ENCODE measurements at regions not wholly inside any gene's neighbourhood (a gene's known extent, or its start where the extent isn't known, plus 50 kb on each side); places are given as distances from the start of the nearest gene placed in this dataset.

DNA sequence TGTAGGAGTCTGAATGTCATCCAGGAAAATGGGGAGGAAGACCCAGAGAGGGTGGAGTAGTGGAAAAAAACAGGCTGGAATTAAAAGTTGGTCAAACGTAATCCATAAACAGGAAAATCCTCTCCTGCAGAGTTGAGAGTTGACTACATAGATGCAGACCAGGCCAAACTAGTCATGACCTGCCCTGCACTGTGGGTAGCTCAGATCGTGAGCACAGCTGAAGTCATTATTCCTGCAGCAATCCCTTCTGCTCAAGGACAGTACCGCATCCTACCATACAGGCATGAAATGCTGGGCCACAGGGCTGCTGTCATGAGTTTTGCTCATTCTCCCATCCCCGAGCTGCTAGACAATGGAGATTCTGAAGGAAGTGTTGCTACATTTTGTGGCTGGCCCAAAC is 352.2 kb downstream of the EN1 start (continued):
- TF ChIP-seq CEBPZ (IDR thresholded peaks at IDR 0.05; ENCODE audit: low read depth, low read length) (no peak), HDAC2 (IDR thresholded peaks at IDR 0.05) (no peak)

- in situ Hi-C loops (cut with MboI) = no loop called here
- no peak for ATAC-seq
- no peak for TF ChIP-seq YY1 (IDR thresholded peaks at IDR 0.05; ENCODE audit: low read depth, low read length)
- no peak for TF ChIP-seq ETV6 (conservative IDR thresholded peaks at IDR 0.05 in 1 of 2, IDR thresholded peaks at IDR 0.05 in 1 of 2; ENCODE audit: borderline replicate concordance in 1 of 2, low read depth in 1 of 2)
- TF ChIP-seq HDAC6 (IDR thresholded peaks at IDR 0.05; ENCODE audit: unreplicated experiment) = no peak
- no peak for TF ChIP-seq SMC3 (IDR thresholded peaks at IDR 0.05; ENCODE audit: borderline replicate concordance, low read length)
- no peak for TF ChIP-seq FOS (IDR thresholded peaks at IDR 0.05; ENCODE audit: borderline replicate concordance, extremely low read depth, insufficient read length)
- TF ChIP-seq POLR2AphosphoS5 (IDR thresholded peaks at IDR 0.05; ENCODE audit: low read length) = no peak
- TF ChIP-seq, protein P1, sequence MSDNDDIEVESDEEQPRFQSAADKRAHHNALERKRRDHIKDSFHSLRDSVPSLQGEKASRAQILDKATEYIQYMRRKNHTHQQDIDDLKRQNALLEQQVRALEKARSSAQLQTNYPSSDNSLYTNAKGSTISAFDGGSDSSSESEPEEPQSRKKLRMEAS (IDR thresholded peaks at IDR 0.05; ENCODE audit: low read depth, low read length) = no peak
- no peak for TF ChIP-seq ZZZ3 (IDR thresholded peaks at IDR 0.05; ENCODE audit: control insufficient read depth, insufficient read length, low read depth)
- no peak for TF ChIP-seq RB1 (IDR thresholded peaks at IDR 0.05; ENCODE audit: borderline replicate concordance)
- Histone ChIP-seq H3K4me3 (no peak overlapping the region), H2AFZ (ENCODE audit: control insufficient read depth, low read depth, low read length) (no peak overlapping the region), H3K4me2 (ENCODE audit: control insufficient read depth, insufficient read depth) (no peak overlapping the region), H3K36me3 (ENCODE audit: control insufficient read depth in 2 of 2, insufficient read depth in 2 of 2, low read length in 1 of 2) (no peaks in the 10 kb centered on the region), H3K27ac (ENCODE audit: control insufficient read depth, insufficient read depth) (no peak overlapping the region), H3K9me3 (replicated peaks; ENCODE audit: control insufficient read depth, insufficient read depth, low read length) (no peaks in the 10 kb centered on the region), H3K4me1 (ENCODE audit: control insufficient read depth, insufficient read depth, low read length) (no peaks in the 10 kb centered on the region), H3K79me2 (ENCODE audit: control insufficient read depth, insufficient read depth, low read length) (no peaks in the 10 kb centered on the region), H3K9ac (ENCODE audit: control insufficient read depth, insufficient read depth, low read length) (no peak overlapping the region), H3K27me3 (replicated peaks in 1 of 2; ENCODE audit: control insufficient read depth in 2 of 2, insufficient read depth in 2 of 2, low read length in 1 of 2) (no peaks in the 10 kb centered on the region), H4K20me1 (ENCODE audit: control insufficient read depth, insufficient read depth) (no peaks in the 10 kb centered on the region)
- WGBS (ENCODE audit: insufficient coverage, insufficient replicate concordance, low lambda C conversion rate, missing lambda C conversion rate) = 23% methylated on average over 7 of the region's 7 CpGs
- ChIA-PET SMC1A (ENCODE audit: uncharacterized antibody, unreplicated experiment) (no interaction called here), POLR2A (interaction anchor here (1.0 kb wide), 1 partner anchor 147 kb away, joined by 3 read pairs; no protein-coding TSS in a partner anchor), RAD21 (ENCODE audit: unreplicated experiment) (interaction anchor here (1.5 kb wide), 1 partner anchor 362 kb away, joined by 3 read pairs; no protein-coding TSS in a partner anchor), CTCF (interaction anchor here (1.2 kb wide), 1 partner anchor 12 kb away, joined by 6 read pairs; no protein-coding TSS in a partner anchor)
- no TSS peak for BruUV-seq (replicated peaks)
- FAIRE-seq = no peak
- no peak for DNase-seq (ENCODE audit: low read depth, low spot score)
- intact Hi-C loops (cut with micrococcal nuclease; ENCODE audit: unreplicated experiment) = no loop called here
Measured at GRCh38 chr2:118493213-118493612, 354.2 kb downstream of the EN1 start.

Measured in GM12878 (cell line).